ENCODE measurements at regions not wholly inside any gene's neighbourhood (a gene's known extent, or its start where the extent isn't known, plus 50 kb on each side); places are given as distances from the start of the nearest gene placed in this dataset.
A peak's percentile ranks its signal among the peaks of the same experiment; 100 is the strongest.

DNA sequence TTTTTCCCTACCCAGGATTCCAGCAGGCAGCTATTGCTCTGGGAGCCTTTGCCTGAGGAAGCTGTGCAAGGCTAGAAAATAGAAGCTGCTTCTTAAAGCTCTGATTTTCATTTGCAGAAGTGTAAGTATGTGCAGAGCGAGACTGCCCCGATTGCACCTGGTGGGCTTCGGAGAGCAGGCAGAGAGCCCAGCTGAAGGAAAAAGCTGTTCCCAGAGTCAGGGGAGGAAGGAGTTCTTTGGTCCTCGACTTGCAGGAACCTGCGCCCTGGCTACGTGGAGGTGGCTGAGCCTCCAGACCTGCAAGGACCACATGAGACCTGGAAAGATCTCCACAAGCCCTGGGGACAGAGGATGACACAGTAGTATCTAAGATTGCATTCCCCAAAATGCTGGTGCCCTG, 235.0 kb upstream of the ARGLU1 start:
- no peaks in the 10 kb centered on the region for H3K9me3 ChIP-seq (ENCODE audit: control insufficient read depth in 1 of 2, low read length in 2 of 2)
- H3K36me3 ChIP-seq (ENCODE audit: control insufficient read depth in 1 of 2, insufficient read depth in 2 of 2, low read length in 2 of 2): no peaks in the 10 kb centered on the region
- H3K4me3 ChIP-seq (ENCODE audit: low read depth in 1 of 2, low read length in 2 of 2): no peak overlapping the region
- H3K27me3 ChIP-seq (ENCODE audit: low read depth, low read length): no peaks in the 10 kb centered on the region
- no peaks in the 10 kb centered on the region for H3K4me1 ChIP-seq (ENCODE audit: control insufficient read depth in 1 of 2, insufficient read depth in 2 of 2, low read length in 2 of 2)
- no peak overlapping the region for H3K27ac ChIP-seq (ENCODE audit: low read length)

DNA sequence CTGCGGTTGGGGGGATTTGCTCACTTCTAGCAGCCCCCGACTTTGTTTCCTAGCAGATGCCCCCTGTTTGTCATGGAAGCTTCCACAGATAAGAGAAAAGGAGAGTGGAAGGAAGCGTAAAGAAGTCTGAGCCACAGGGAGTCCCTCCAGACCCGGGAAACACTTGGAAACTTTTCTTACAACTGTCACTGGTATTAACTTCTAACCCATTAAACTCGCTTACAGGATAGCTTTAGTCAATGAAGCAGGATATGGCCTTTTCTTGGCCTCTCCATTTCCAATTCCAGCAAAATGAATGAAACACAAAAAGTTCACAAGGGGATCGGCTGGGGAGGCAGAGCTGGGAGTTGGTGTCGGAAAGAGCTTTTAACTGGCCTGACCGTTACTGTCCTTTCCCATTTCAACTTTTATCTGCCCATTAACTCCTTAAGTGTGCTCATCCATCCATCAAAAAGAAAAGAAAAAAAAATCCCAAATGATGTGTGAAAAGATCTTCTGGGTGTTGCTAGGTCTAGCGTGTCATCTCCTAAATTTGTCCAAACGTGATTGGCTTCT, 231.9 kb upstream of the ARGLU1 start:
- Histone ChIP-seq H3K4me1 (ENCODE audit: control insufficient read depth in 1 of 2, insufficient read depth in 2 of 2, low read length in 2 of 2) (no peaks in the 10 kb centered on the region), H3K4me3 (ENCODE audit: low read depth in 1 of 2, low read length in 2 of 2) (no peak overlapping the region), H3K27ac (ENCODE audit: low read length) (no peak overlapping the region), H3K9me3 (ENCODE audit: control insufficient read depth in 1 of 2, low read length in 2 of 2) (no peaks in the 10 kb centered on the region), H3K27me3 (ENCODE audit: low read depth, low read length) (no peaks in the 10 kb centered on the region), H3K36me3 (ENCODE audit: control insufficient read depth in 1 of 2, insufficient read depth in 2 of 2, low read length in 2 of 2) (no peaks in the 10 kb centered on the region)

DNA sequence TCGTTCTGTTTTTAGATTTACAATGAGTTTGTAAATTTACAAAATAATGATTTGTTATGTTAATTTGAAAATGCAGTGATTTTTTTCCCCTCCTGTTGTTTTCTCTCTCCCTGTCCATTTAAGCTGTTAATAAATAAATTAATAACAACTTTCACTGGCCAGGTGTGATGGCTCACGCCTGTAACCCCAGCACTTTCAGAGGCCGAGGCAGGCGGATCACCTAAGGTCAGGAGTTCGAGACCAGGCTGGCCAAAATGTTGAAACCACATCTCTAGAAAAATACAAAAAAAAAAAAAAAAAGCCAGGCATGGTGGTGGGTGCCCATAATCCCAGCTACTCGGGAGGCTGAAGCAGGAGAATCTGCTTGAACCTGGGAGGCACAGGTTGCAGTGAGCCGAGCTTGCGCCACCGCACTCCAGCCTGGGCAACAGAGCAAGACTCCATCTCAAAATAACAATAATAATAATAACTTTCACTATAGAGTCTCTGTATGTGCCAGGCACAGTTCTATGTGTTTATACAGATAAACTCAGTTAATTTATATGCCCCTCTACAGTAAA, 229.2 kb upstream of the ARGLU1 start:
- Histone ChIP-seq H3K27ac (ENCODE audit: low read length) (no peak overlapping the region), H3K36me3 (ENCODE audit: control insufficient read depth in 1 of 2, insufficient read depth in 2 of 2, low read length in 2 of 2) (no peaks in the 10 kb centered on the region), H3K27me3 (ENCODE audit: low read depth, low read length) (no peaks in the 10 kb centered on the region), H3K4me3 (ENCODE audit: low read depth in 1 of 2, low read length in 2 of 2) (no peak overlapping the region), H3K4me1 (ENCODE audit: control insufficient read depth in 1 of 2, insufficient read depth in 2 of 2, low read length in 2 of 2) (no peaks in the 10 kb centered on the region), H3K9me3 (ENCODE audit: control insufficient read depth in 1 of 2, low read length in 2 of 2) (no peaks in the 10 kb centered on the region)

DNA sequence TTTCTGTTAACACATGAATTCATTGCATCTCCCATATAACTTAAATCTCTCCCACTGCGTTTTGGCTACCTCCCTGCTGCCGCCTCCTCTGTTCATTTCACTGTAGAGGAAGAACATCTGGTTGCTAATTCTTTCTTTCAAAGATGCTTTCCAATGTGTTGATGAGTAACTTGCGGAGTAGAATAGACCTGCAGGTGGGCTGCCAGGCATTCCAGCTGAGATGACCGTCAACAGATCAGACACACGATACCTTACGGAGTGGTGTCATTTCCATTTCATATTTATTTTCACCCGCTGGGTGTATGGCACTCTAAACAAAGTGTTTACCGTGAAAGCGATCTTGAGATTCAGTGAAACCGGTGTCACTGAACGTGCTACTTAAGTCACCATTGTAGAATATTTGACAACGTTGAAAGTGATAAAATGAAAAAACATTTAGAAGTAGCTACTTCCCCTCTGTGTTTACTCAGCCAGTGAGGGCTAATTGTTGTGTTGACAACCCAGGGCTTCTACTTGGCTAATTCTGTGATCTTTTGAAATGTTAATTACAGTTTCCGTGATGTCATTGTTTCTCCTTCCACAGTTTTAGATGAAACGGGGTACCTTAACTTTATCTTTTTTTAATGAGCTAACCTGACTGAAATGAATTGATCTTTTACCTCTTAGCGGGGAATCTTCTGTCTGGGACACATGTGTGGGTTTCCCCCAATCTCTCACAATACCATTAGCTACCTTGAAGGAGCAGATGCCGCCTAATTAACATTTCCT, 228.5 kb upstream of the ARGLU1 start:
- H3K4me1 ChIP-seq (ENCODE audit: control insufficient read depth in 1 of 2, insufficient read depth in 2 of 2, low read length in 2 of 2): no peaks in the 10 kb centered on the region
- no peak overlapping the region for H3K27ac ChIP-seq (ENCODE audit: low read length)
- H3K9me3 ChIP-seq (ENCODE audit: control insufficient read depth in 1 of 2, low read length in 2 of 2): no peaks in the 10 kb centered on the region
- H3K27me3 ChIP-seq (ENCODE audit: low read depth, low read length): no peaks in the 10 kb centered on the region
- no peaks in the 10 kb centered on the region for H3K36me3 ChIP-seq (ENCODE audit: control insufficient read depth in 1 of 2, insufficient read depth in 2 of 2, low read length in 2 of 2)
- H3K4me3 ChIP-seq (ENCODE audit: low read depth in 1 of 2, low read length in 2 of 2): peak overlapping the region; percentile 51

DNA sequence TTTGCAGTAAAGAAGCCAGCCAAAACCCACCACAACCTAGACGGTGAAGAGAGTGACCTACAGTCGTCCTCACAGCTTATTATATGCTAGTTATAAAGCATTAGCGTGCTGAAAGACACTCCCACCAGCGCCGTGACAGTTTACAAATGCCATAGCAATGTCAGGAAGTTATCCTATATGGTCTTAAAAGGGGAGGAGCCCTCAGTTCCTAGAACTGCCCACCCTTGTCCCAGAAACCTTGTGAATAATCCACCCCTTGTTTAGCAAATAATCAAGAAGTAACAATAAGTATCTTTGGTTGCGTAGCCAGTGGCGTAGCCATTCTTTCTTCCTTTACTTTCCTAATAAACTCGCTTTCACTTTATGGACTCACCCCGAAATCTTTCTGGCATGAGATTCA, 227.9 kb upstream of the ARGLU1 start:
- Histone ChIP-seq H3K36me3 (ENCODE audit: control insufficient read depth in 1 of 2, insufficient read depth in 2 of 2, low read length in 2 of 2) (no peaks in the 10 kb centered on the region), H3K4me3 (ENCODE audit: low read depth in 1 of 2, low read length in 2 of 2) (peak overlapping the region; percentile 51), H3K27ac (ENCODE audit: low read length) (no peak overlapping the region), H3K27me3 (ENCODE audit: low read depth, low read length) (no peaks in the 10 kb centered on the region), H3K9me3 (ENCODE audit: control insufficient read depth in 1 of 2, low read length in 2 of 2) (no peaks in the 10 kb centered on the region), H3K4me1 (ENCODE audit: control insufficient read depth in 1 of 2, insufficient read depth in 2 of 2, low read length in 2 of 2) (no peaks in the 10 kb centered on the region)

DNA sequence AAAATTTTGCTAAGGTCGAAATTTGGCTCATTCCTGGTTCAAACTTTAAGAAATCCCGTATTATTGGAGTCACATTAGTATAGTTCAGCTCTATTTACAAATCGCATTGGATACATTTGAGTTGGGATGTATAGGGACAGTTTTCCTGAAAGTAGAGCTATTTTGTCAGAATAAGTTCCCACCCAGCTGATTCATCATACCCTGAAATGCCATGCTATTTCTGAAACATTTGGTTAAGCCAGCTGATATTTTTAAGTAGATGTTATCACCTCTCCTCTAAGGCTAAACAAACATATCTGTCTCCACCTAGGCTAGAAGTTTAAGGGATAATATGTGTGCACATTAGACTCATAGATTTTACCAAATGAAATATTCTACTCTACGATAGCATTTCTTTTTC, 226.2 kb upstream of the ARGLU1 start:
- Histone ChIP-seq H3K27ac (ENCODE audit: low read length) (no peak overlapping the region), H3K36me3 (ENCODE audit: control insufficient read depth in 1 of 2, insufficient read depth in 2 of 2, low read length in 2 of 2) (no peaks in the 10 kb centered on the region), H3K27me3 (ENCODE audit: low read depth, low read length) (no peaks in the 10 kb centered on the region), H3K4me1 (ENCODE audit: control insufficient read depth in 1 of 2, insufficient read depth in 2 of 2, low read length in 2 of 2) (no peaks in the 10 kb centered on the region), H3K9me3 (ENCODE audit: control insufficient read depth in 1 of 2, low read length in 2 of 2) (no peaks in the 10 kb centered on the region), H3K4me3 (ENCODE audit: low read depth in 1 of 2, low read length in 2 of 2) (no peak overlapping the region)

DNA sequence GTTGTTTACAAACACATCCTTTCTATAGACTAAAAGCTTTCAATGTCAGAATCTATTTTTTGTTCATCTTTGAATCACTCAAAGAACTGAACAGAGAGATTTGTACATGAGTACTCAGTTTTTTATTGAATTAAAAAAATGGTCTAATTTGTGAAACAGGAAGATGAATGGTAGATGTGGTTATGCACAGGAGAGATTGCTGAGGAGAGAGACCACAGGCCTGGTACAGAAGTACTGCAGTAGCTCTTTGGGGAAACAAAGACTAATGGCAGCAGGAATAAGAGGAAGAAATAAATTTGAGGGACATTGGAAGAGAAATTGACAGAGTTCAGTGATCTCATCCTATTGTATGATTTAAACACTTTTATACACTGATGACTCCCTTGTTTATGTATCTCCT, 222.0 kb upstream of the ARGLU1 start:
- Histone ChIP-seq H3K4me1 (ENCODE audit: control insufficient read depth in 1 of 2, insufficient read depth in 2 of 2, low read length in 2 of 2) (no peaks in the 10 kb centered on the region), H3K9me3 (ENCODE audit: control insufficient read depth in 1 of 2, low read length in 2 of 2) (no peaks in the 10 kb centered on the region), H3K27me3 (ENCODE audit: low read depth, low read length) (no peaks in the 10 kb centered on the region), H3K27ac (ENCODE audit: low read length) (no peak overlapping the region), H3K4me3 (ENCODE audit: low read depth in 1 of 2, low read length in 2 of 2) (no peak overlapping the region), H3K36me3 (ENCODE audit: control insufficient read depth in 1 of 2, insufficient read depth in 2 of 2, low read length in 2 of 2) (no peaks in the 10 kb centered on the region)

DNA sequence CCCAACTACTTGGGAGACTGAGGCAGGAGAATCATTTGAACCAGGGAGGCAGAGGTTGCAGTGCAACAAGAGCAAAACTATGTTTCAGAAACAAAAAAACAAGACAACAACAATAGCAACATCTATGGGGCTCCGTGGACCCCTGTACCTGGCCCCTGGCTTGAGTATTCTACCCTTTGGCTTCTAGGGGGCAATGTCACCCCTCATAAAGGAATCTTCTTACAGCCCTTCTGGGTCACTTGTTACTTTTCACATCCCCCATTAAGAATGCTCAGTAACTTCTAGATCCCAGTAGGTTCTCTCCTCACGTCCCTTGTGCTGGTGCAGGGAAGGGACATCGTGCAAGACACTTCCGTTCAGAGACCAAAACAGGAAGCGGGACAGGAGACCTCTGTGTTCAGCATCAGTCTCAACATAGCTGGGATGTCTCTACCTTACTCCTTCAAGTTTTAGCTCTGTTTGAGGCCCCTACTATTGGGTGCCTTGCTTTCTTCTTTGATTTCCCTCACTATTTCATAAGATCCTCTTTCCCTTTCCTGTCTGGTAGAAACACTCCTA, 218.1 kb upstream of the ARGLU1 start:
- Histone ChIP-seq H3K4me1 (ENCODE audit: control insufficient read depth in 1 of 2, insufficient read depth in 2 of 2, low read length in 2 of 2) (no peaks in the 10 kb centered on the region), H3K4me3 (ENCODE audit: low read depth in 1 of 2, low read length in 2 of 2) (no peak overlapping the region), H3K27ac (ENCODE audit: low read length) (no peak overlapping the region), H3K9me3 (ENCODE audit: control insufficient read depth in 1 of 2, low read length in 2 of 2) (no peaks in the 10 kb centered on the region), H3K27me3 (ENCODE audit: low read depth, low read length) (no peaks in the 10 kb centered on the region), H3K36me3 (ENCODE audit: control insufficient read depth in 1 of 2, insufficient read depth in 2 of 2, low read length in 2 of 2) (no peaks in the 10 kb centered on the region)

DNA sequence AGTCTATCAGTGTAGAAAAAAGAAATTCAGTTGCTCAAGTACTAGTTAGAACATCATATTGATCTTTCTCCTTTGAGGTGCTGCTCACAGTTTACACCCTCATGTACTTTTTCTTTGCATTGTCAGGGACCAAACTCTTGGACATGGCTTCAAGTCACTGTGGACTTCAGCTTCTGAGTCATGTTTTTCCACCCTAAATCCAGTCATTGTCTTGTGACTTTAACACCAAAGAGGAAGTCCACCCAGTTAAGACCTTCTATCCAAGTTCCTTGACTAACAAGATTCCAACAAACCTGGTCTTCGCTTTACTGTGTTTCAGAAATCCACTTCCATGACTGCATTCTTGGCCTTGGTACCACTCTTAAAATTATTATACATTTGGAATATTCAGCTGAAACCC, 206.7 kb upstream of the ARGLU1 start:
- Histone ChIP-seq H3K27me3 (ENCODE audit: low read depth, low read length) (no peaks in the 10 kb centered on the region), H3K9me3 (ENCODE audit: control insufficient read depth in 1 of 2, low read length in 2 of 2) (peaks cover 0 to 3% of the 10 kb centered on the region in 2 donors), H3K4me3 (ENCODE audit: low read depth in 1 of 2, low read length in 2 of 2) (no peak overlapping the region), H3K4me1 (ENCODE audit: control insufficient read depth in 1 of 2, insufficient read depth in 2 of 2, low read length in 2 of 2) (no peaks in the 10 kb centered on the region), H3K27ac (ENCODE audit: low read length) (no peak overlapping the region), H3K36me3 (ENCODE audit: control insufficient read depth in 1 of 2, insufficient read depth in 2 of 2, low read length in 2 of 2) (no peaks in the 10 kb centered on the region)

DNA sequence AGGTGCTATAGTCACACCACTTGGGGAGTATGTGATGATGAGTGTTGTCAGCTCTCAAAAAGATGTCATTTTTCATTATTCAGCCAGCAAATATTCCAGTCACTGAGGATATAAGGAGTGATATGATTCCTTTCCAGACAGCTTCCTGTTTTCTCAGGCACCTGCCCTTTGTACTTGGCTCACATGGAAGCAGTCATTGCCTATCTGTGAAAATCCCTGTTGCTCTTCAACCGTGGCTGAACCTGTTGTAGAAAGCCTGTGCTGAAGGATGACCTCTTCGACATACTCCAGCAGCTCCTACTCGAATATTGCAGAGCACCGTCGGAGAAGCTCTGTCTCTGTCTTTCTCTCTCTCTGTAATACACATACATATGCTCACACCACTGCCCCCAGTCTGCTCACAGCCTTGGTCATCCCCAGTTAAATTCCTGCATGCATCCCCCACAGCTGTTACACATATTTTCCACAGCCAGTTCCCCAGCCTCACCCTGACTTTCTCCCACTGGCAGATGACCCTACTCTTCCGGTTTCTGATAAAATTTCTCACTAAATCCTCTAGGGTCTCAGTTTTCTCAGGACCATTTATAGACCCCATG, 204.2 kb upstream of the ARGLU1 start:
- H3K4me1 ChIP-seq (ENCODE audit: control insufficient read depth in 1 of 2, insufficient read depth in 2 of 2, low read length in 2 of 2): no peaks in the 10 kb centered on the region
- peaks cover 0 to 10% of the 10 kb centered on the region in 2 donors for H3K9me3 ChIP-seq (ENCODE audit: control insufficient read depth in 1 of 2, low read length in 2 of 2)
- no peak overlapping the region for H3K27ac ChIP-seq (ENCODE audit: low read length)
- no peaks in the 10 kb centered on the region for H3K36me3 ChIP-seq (ENCODE audit: control insufficient read depth in 1 of 2, insufficient read depth in 2 of 2, low read length in 2 of 2)
- H3K4me3 ChIP-seq (ENCODE audit: low read depth in 1 of 2, low read length in 2 of 2): no peak overlapping the region
- H3K27me3 ChIP-seq (ENCODE audit: low read depth, low read length): no peaks in the 10 kb centered on the region

DNA sequence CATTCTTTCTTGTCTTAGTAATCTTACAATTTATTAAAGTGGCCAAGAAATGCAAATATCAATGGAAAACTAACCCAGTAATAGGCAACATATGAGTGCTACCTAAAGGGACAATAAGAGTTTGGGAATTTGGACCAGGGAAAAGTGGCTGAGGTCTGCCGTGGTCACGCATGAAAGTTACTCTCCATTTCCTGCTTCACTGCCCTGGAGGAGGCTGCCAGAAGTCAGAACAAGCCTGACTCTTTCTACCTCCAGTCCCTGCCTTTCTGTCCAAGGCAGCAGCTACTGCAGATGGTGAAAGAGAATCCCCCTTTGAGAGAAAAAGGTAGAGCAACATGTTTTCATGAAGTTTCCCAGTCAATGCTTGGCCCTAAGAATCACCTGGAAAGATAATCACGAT, 201.1 kb upstream of the ARGLU1 start:
- no peaks in the 10 kb centered on the region for H3K4me1 ChIP-seq (ENCODE audit: control insufficient read depth in 1 of 2, insufficient read depth in 2 of 2, low read length in 2 of 2)
- H3K4me3 ChIP-seq (ENCODE audit: low read depth in 1 of 2, low read length in 2 of 2): no peak overlapping the region
- H3K36me3 ChIP-seq (ENCODE audit: control insufficient read depth in 1 of 2, insufficient read depth in 2 of 2, low read length in 2 of 2): no peaks in the 10 kb centered on the region
- H3K27ac ChIP-seq (ENCODE audit: low read length): no peak overlapping the region
- peaks cover 0 to 9% of the 10 kb centered on the region in 2 donors for H3K9me3 ChIP-seq (ENCODE audit: control insufficient read depth in 1 of 2, low read length in 2 of 2)
- no peaks in the 10 kb centered on the region for H3K27me3 ChIP-seq (ENCODE audit: low read depth, low read length)
